GM21423 (cell line): ENCODE measurements at regions not wholly inside any gene's neighbourhood (a gene's known extent, or its start where the extent isn't known, plus 50 kb on each side); places are given as distances from the start of the nearest gene placed in this dataset.

Experiments
- ATAC-seq: cut with Tn5 transposase; IDR thresholded peaks from one replicate; pipeline ENCODE4 v1.9.1; 2021; ENCODE audit warnings: mild to moderate bottlenecking, moderate library complexity; ENCODE audit not compliant: unreplicated experiment

DNA sequence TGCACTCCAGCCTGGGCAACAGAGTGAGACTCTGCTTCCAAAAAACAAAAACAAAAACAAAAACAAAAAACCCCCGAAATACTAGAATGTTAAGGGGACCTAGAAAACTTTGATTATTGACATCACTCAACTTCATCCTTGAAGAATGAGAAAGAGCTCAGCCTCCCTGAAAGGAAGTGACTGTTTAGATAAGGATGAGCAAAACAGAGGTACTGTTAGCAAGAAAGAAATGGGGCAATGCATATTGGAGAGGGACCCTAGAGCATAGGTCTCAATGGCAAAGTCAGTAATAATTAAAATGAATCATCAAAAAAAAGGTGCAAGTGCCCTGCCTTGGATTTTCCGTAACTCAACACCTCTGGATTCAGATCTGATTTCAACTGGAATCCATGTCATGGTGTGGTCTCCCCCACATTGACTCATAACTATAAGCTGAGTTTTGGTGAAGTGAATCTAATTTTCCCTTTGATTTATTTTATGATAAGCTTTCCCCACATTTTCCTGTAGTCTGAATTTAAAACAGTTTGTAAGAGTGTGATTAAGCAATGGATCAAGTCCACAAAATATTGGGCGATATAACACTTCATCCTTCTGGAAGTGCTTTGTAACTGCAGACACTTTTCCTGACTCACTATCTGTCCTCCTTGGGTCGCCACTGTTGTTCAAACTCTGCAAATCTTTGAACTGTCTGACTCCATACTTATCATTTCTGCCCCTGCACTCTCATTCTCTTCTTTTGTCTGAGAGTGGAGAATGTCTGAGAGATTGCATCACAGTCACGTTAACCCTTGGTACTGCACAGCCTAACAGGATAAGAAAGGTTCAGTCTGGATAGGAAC is 224.8 kb upstream of the LYZL1 start:
- ATAC-seq: no peak

DNA sequence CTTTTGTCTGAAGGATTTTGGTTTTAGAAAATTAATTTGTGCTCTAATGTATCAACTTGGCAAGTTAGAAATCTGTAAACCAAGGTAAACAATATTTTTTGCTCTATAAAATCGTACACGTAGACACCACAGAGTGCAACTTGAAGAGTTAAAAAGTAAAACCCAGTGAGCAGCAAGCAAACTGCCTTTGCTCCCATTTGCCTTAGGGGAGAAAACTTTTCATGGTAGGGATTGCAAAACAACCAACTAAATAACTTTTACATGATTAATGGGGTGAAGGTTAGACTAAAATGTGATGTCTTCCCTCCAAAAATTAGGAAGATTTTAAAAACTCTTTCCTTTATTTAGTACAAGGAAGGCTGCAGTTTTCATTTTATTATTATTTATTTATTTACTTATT is 224.2 kb upstream of the LYZL1 start:
- ATAC-seq: no peak

DNA sequence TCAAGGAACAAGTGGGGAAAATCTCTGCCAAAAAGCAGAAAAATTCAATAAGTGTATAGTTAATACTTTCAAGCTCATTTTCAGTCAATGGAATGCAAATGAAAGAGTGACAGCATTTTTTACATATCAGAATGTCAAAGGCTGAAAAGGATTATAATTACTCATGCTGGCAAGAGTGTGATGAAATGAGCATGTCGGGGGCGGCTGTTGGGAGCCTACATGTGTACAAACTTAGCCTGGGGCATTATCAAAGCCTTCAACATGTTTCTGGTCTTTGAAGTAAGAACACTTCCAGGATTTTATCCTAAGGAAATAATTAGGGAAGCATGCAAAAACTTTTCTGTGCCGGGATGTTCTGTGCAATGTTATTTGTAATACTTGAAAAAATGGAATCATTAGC is 221.7 kb upstream of the LYZL1 start:
- ATAC-seq: no peak

DNA sequence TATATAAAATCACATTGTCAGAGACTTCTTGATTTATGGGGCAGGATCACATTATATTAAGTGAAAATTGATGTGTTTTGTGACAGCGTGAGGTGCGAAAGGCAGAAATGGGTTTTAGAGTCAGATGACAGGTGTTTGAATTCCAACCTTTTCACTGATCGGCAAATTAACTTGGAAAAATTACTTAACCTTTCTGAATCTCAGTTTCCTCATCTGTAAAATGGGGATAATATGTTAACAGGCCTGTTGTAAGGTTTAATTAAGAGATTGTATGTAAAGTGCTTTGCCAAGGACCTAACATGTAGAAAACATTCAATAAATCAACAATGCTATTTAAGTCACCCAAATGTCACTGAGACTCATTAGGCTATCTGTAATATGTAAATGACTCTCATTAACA is 221.2 kb upstream of the LYZL1 start:
- ATAC-seq: no peak

DNA sequence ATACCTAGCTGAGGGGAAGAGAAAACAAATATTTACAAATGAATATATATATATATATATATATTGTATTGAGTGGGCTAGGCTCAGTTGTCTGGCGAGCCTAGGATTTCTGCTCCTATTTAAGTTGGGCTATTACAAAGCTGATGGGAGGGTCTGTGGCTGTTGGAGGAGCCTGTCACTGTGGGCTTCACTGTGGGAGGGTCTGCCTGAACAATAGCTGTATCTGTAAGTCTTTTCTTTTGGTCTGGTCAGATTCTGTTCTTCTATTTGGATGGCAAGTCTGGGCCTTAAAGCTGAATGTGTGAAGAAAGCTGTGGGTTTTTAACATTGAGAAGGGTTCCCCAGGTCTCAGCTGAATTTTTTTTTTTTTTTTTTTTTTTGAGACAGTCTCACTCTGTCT is 220.6 kb upstream of the LYZL1 start:
- ATAC-seq: no peak

DNA sequence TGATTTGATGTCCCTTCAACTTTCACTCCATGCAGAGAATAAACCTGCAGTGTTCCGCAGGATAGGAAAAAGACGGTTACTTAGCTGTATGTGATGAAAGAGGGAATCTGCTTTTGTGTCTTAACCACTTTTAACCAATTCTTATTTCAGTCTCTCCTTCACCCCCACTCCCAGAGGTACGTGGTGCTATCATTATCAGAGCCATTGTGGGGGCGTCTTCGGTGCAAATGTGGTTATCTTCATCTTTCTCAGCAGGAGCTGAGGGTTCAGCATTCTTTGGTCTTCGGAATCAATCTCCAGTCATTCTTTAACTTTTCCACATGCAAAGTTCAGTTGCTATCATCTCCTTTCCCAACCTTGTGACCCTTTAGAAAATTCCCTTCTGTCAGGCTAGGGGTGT is 219.9 kb upstream of the LYZL1 start:
- no peak for ATAC-seq

DNA sequence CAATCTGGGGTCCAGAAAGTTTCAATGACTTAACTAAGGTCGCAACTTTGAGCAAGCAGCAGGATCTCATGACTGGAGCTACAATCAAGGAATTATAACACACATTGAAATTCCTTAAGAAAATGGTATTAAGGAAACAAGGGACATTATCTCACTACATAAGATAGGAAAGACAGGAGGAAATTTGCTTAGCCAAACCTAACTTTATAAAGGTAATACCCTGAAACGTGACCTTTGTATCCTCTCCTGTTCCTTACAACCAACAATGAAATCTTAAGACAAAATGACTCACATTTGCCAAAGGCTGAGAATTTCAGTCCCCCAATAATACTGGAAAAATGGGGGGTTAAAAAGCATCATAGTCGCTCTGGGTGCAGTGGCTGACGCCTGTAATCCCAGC is 218.9 kb upstream of the LYZL1 start:
- no peak for ATAC-seq

DNA sequence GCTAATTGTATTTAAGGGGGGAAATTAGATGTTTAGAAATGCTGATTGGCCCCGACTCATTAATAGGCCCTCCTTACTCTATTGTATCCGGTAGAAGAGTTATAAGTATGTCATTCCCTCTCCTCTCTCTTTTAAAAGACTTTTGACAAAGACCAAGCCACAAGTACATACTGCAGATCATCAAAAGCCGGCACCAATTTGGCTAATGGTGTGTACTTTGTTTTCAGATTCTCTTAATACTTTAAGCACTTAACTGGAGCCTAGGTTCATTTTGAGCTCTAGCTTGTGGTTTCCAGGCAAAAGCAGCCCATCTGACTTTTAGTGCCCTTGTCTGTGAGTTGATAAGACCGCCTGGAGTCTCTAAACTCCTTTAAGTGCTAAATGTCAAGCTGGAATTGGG is 210.0 kb upstream of the LYZL1 start:
- ATAC-seq: no peak

DNA sequence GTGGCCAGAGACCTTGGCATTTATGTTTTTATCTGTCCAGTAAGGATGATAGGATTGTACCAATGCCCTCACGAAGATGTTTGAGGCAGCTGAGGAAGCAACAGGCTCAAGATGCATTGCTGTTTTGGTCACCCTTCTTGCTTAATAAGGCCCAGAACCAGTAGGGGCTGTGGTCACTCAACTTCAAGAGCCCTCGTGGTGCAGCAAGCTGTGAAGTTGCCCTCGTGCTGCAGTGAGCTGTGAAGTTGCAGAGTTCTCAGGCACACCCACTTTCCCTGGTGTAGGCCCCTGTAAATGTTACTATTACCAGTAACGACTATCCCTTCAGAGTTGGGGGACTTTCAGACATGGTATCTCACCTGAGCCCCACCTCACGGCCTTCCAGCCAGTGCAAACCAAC is 207.6 kb upstream of the LYZL1 start:
- ATAC-seq: no peak

DNA sequence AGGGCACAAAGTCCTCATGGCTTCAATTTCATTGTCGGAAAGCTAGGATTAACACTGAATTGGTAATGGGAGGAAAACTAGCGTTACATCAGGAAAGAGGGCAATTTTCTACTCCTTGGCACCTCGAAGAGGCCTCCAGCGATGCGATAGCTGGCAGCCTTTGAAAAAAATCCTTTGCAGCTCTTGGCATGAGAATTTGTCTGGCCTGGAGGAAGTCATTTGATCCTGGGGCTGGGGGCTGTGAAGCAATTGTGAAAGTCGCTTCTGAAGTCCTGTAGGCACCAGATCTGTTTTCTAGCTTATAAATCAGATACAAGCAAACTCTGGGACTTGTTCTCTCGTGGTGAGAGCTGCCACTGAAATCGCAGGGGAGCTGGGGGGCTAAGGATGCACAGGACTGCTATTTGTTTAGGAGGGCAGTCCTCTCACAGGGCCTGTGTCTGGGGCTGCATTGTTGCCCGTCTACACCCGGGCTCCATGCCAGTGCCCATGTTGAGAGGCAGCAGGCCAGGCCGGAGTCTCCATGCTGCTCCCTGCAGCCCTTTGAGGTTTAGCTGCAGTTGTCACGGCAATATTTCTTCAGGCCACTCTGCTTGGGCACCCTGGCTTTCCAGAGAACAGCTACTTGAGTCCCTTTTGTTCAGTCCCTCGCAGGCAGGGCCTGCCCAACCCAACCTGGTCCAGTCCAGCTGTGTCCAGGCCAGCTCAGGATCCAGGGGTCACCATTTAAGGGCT is 206.8 kb upstream of the LYZL1 start:
- no peak for ATAC-seq

DNA sequence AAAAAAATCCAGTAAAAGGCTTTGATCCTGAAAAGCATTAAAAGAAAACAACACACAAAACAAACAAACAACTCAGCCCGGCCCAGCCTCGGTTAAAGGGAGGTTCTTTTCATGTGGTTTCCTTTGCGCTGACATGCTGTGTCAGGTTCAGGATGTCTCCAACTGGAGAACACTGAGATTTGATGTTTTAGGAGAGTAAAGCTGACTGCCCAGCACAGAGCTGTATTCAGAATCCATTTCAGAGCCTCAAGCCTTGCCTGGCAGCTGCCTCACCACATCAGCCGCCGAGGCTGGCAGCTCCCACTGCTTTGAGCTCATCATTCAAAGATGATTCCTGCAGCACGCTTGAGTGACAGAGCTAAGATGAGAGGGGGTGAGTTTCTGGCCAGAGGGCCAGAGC is 205.8 kb upstream of the LYZL1 start:
- no peak for ATAC-seq

DNA sequence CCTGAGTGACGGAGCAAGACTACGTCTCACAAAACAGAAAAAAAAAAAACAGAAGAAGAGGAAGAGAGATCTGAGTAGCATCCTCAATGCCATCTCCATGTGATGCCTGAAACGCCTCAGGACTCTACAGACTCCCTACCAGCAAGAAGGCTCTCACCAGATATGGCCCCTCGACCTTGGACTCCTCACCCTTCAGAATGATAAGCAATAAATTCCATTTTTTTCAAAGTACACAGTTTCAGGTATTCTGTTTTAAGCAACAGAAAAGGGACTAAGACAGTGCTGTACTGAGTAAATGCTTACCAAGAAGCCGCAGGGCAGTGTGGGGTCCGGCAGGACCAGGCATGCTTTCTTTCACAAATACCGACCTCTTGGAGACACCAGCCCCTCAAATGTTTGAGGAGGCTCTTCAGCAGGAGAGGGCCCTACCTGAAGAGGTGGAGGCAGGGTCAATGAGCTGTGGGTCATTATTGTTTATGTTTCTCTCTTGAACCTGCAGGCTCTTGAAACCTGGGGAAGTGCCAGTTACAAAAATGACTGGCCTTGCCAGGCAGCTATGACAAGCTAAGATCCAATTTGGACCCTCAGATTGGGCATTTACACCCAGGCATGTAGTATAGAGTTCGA is 204.1 kb upstream of the LYZL1 start:
- ATAC-seq: no peak

DNA sequence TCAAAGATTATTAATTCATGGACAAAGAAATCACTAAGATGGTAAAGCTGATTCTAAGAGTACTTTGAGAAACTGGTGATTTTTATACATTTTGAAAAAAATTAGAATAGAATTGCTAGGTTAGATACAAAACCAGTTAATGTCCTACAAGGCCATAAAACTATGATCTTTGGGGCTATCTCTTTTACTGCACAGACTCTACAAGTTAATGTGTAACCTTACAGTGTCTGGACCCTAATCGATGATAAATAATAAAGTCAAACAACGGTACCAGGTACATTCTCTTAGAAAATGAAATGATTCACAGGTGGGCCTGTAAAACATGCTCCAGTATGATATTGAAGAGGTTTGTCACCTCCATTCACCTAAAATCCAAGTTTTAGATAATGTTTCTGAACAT is 199.8 kb upstream of the LYZL1 start:
- no peak for ATAC-seq

DNA sequence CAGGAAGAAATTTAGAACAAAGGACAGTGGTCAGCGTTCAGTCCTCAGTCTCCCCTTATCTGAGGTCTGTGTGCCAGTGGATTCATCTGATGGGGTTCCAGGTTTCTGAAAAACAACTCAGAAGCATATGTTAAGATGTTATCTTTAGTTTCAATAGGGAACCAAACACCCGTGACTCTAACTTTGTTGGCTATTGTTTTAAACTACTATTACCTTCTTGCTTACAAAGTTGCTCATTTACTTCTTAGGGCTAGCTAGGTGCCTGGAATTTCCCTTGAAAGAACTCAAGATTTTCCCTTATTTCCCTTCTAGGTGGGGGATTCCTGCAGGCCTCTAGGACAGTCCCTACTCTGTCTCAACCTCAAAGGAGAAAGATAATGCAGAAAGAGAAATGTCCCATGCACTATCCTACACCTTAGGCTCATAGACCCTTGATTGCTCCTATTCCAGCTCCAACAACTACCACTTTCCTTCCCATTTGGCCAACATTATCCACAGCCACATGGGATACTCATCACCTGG is 192.5 kb upstream of the LYZL1 start:
- no peak for ATAC-seq

DNA sequence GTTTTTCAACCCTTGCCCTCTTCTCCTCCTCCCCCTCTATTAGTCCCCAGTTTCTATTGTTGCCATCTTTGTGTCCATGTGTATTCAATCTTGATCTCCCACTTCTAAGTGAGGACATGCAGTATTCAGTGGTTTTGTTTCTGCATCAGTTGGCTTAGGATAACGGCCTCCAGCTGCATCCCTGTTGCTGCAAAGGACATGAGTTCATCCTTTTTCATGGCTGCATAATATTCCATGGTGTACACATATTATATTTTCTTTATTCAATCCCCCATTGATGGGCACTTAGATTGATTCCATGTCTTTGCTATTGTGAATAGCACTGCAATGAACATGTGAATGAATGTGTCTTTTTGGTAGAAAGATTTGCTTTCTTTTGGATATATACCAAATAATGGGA is 190.4 kb upstream of the LYZL1 start:
- no peak for ATAC-seq

DNA sequence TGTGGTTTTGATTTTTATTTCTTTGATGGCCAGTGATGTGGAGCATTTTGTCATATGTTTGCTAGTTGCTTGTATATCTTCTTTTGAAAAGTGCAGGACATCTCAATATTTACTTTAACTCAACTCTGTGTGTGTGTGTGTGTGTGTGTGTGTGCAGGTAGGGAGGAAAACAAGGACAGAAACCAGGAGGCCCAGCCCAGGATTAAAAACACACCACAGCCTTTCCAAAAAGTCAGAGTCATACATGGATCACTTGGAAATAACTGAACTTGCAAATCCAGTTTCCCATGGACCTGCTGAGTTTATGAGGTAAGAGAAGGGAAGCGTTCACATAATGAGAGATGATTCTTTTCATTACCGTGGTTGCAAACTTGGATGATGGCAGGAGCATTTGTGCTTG is 189.9 kb upstream of the LYZL1 start:
- no peak for ATAC-seq

DNA sequence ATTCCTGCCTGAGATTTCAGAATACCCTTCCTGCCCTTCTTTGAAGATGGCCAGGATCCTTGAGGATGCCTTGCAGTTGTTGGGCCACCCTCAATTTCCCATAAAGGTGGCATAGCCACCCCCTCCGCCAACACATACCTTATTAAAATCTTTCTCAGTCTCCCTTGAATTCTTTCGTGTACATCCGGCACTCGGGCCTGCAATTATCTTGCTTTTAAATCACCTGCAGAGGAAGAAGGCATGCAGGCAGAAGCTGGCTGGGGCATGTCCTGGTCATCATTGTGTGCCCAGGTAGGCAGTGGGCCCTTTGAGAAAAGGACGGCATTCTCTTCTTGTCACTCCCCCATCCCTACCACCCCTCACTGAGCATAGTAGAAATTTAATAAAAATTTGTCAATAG is 189.5 kb upstream of the LYZL1 start:
- ATAC-seq: no peak

DNA sequence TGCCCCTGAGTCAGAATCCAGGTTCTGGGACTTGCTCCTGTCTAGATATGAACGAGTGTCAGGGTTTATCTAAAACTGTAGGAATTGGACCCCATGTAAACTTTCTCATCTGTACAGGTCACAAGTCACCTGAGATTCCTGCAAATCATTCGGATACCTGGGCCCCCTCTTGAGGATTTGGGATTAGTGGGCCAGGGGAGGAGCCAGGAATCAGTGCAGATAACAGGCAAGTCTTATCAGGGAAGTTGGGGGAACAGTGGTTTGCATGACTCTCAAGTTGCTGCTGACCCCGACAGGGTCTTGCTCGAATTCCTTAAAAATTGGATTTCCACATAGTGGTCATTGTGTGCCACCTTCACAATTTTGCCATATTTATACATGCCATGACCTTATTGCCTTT is 188.4 kb upstream of the LYZL1 start:
- ATAC-seq: no peak

DNA sequence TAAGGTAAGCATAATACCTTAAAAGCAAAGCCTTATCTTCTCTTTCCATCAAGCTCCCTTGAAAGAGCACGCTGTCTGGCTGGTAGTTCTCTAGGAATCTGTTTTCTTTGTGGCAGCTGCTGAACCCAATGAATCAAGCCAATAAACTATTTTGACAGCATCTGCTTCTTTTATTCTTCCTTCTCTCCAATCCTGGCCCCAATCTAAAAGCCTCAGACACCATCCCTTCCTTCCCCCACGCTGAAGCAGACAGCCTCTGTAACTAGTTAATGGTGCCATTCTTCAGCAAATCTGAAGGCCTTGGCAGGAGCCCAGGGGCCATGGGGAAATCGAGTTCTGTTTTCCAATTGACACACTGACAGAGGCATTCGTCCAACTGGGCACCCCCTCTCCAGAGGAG is 186.6 kb upstream of the LYZL1 start:
- no peak for ATAC-seq

DNA sequence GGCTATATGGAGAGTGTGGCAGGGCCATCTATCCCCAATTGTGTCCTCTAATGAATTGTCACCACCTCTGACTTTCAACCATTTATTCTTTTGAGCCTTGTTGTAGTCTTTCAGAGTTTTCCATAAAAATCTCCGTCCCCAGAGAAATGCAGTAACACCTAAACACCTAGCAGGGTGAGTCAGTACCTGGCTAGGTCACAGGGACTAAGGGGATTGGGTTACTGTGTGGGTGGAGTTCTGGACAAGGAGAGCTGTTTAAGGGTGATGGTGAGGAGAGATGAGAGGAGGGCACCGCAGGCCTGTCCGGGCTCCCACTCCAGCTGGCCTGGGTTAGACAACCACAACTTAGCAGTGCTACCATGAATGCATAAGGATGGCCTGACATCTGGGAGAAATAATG is 186.2 kb upstream of the LYZL1 start:
- ATAC-seq: no peak

DNA sequence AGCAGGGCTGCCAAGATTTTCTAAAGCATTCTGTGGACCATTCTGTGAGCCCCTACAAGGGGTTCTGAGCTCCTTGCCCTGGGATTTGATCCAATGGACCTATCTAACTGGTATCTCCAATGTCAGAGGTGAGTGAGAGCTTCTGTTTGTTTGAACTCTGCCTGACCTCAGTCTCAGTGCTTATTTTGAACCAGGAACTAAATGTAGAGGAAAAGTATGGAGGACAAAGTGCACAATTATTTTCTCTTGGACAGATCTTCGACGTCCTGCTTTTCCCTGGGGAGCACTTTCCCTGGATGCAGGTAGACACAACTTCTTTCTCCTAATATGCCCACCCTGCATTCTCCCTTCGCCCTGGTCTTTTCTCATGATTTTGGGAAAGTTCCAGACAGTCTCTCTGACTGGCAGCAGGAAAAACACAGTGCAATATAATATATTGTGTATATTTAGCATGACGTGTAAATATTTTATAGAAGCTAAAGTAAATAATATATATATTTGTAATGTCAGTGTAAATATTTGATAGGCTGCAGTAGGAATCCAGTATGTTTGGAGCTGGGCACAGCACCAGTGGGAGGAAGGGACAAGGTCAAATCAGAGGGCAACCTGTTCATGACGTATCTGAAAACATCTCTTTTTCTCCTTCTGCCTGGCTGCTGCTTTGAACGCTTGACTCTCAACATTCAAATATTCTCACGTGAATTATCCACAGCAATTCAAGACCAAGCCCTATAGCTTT is 184.0 kb upstream of the LYZL1 start:
- no peak for ATAC-seq
